ENCODE measurements at regions not wholly inside any gene's neighbourhood (a gene's known extent, or its start where the extent isn't known, plus 50 kb on each side); places are given as distances from the start of the nearest gene placed in this dataset.

DNA sequence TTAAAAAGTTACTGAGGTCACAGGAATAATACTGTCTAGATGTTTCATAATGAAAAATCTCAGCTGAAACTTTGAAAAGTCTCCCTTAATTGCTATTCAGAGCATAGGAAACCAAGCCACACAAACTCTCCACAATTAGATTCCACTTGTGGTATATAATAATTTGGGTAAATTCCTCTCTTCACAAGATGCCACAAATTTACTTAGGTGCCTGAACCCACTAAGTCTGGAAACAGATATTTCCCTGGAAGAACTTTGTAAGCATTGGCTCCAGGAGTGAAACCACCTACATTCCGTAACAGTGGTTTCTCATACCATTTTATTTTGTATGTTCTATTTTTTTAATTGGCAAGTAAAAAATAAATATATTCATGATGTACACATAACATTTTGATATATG is 493.4 kb downstream of the SEMA3D start:
- no peak for TF ChIP-seq EP300 (IDR thresholded peaks at IDR 0.05)
- TF ChIP-seq, protein P1, sequence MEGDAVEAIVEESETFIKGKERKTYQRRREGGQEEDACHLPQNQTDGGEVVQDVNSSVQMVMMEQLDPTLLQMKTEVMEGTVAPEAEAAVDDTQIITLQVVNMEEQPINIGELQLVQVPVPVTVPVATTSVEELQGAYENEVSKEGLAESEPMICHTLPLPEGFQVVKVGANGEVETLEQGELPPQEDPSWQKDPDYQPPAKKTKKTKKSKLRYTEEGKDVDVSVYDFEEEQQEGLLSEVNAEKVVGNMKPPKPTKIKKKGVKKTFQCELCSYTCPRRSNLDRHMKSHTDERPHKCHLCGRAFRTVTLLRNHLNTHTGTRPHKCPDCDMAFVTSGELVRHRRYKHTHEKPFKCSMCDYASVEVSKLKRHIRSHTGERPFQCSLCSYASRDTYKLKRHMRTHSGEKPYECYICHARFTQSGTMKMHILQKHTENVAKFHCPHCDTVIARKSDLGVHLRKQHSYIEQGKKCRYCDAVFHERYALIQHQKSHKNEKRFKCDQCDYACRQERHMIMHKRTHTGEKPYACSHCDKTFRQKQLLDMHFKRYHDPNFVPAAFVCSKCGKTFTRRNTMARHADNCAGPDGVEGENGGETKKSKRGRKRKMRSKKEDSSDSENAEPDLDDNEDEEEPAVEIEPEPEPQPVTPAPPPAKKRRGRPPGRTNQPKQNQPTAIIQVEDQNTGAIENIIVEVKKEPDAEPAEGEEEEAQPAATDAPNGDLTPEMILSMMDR (IDR thresholded peaks at IDR 0.05), result no peak
- no peak for TF ChIP-seq POLR2A (IDR thresholded peaks at IDR 0.05)
